ENCODE measurements at regions not wholly inside any gene's neighbourhood (a gene's known extent, or its start where the extent isn't known, plus 50 kb on each side); places are given as distances from the start of the nearest gene placed in this dataset.

- H3K4me3 ChIP-seq, result no peak overlapping the region
- no peak overlapping the region for H3K27ac ChIP-seq
- ChIA-PET CTCF (interaction anchor here (0.8 kb wide), 1 partner anchor 40 kb away, joined by 3 read pairs; no protein-coding TSS in a partner anchor), POLR2A (no interaction called here)
- no peaks in the 10 kb centered on the region for H3K4me1 ChIP-seq
- DNase-seq (ENCODE audit: low read depth in 1 of 2, low spot score in 1 of 2), result no peak
- peak; percentile 49 for FAIRE-seq
- no peak for ATAC-seq
- 3% methylated on average over 1 of the region's 1 CpG for WGBS (ENCODE audit: missing lambda C conversion rate)
- TF ChIP-seq RAD21 (conservative IDR thresholded peaks at IDR 0.05 in 1 of 2, IDR thresholded peaks at IDR 0.05 in 1 of 2), result 0 out of 5 replicates have a peak, but pooled peaks of 1 of the 2 experiments have one; percentile 7
- no peak for TF ChIP-seq FOXS1 (CRISPR knock-in tag; IDR thresholded peaks at IDR 0.05)
- H3K9me3 ChIP-seq, result peaks cover 6% of the 10 kb centered on the region; the same call in 1 of the 3 replicates
- no peak overlapping the region for H3K4me2 ChIP-seq
Observed at GRCh38 chr19:31591258-31591657, 242.0 kb upstream of the TSHZ3 start.

GRCh38 chr19:31592456-31592855, 243.2 kb upstream of the TSHZ3 start:
- ATAC-seq, result no peak
- ChIA-PET POLR2A (no interaction called here), CTCF (interaction anchor here (1.0 to 1.2 kb wide), 2 partner anchors 19 to 43 kb away, joined by 3 read pairs; no protein-coding TSS in a partner anchor)

GRCh38 chr19:31594701-31595100, 245.5 kb upstream of the TSHZ3 start:
- ATAC-seq, result no peak
- WGBS (ENCODE audit: missing lambda C conversion rate), result 19% methylated on average over 6 of the region's 6 CpGs
- FAIRE-seq, result no peak

More at GRCh38 chr19:31592456-31592855, 243.2 kb upstream of the TSHZ3 start:
- TF ChIP-seq MAX (IDR thresholded peaks at IDR 0.05) (no peak), POLR2A (IDR thresholded peaks at IDR 0.05; ENCODE audit: low read length) (0 out of 2 replicates have a peak, but pooled peaks have one; percentile 7), RFX5 (IDR thresholded peaks at IDR 0.05) (no peak), HES2 (IDR thresholded peaks at IDR 0.05) (no peak)
- Histone ChIP-seq H3K4me2 (no peak overlapping the region), H3K4me1 (no peaks in the 10 kb centered on the region), H3K27ac (no peak overlapping the region), H3K9me3 (peaks cover 6% of the 10 kb centered on the region; the same call in 1 of the 3 replicates), H3K4me3 (no peak overlapping the region)
- no peak for FAIRE-seq
- WGBS (ENCODE audit: missing lambda C conversion rate), result 43% methylated on average over 14 of the region's 14 CpGs
- DNase-seq (ENCODE audit: low read depth in 1 of 2, low spot score in 1 of 2), result no peak

GRCh38 chr19:31595521-31595920, 246.3 kb upstream of the TSHZ3 start:
- no peak overlapping the region for H3K4me2 ChIP-seq
- no peaks in the 10 kb centered on the region; the same call in 2 of the 3 replicates for H3K9me3 ChIP-seq
- POLR2A ChIA-PET, result no interaction called here
- DNase-seq (ENCODE audit: low read depth in 1 of 2, low spot score in 1 of 2) (no peak), ATAC-seq (no peak), FAIRE-seq (peak; percentile 49)
- no peaks in the 10 kb centered on the region for H3K4me1 ChIP-seq
- no peak overlapping the region for H3K27ac ChIP-seq
- TF ChIP-seq RNF2 (IDR thresholded peaks at IDR 0.05; ENCODE audit: borderline replicate concordance, low read depth) (no peak), CBX8 (IDR thresholded peaks at IDR 0.05) (no peak)
- CTCF ChIA-PET, result no interaction called here
- WGBS (ENCODE audit: missing lambda C conversion rate), result 17% methylated on average over 4 of the region's 4 CpGs
- no peak overlapping the region for H3K4me3 ChIP-seq

More at GRCh38 chr19:31594701-31595100, 245.5 kb upstream of the TSHZ3 start:
- H3K9me3 ChIP-seq, result no peaks in the 10 kb centered on the region; the same call in 2 of the 3 replicates
- no peak for TF ChIP-seq ELK1 (IDR thresholded peaks at IDR 0.05; ENCODE audit: low read depth, low read length)
- TF ChIP-seq POLR2AphosphoS2 (conservative IDR thresholded peaks at IDR 0.05; ENCODE audit: low read length), result no peak
- TF ChIP-seq ZNF302 (CRISPR knock-in tag; IDR thresholded peaks at IDR 0.05), result no peak
- H3K27ac ChIP-seq, result no peak overlapping the region
- H3K4me3 ChIP-seq, result no peak overlapping the region
- no peak for DNase-seq (ENCODE audit: low read depth in 1 of 2, low spot score in 1 of 2)
- H3K4me1 ChIP-seq, result no peaks in the 10 kb centered on the region
- ChIA-PET POLR2A (no interaction called here), CTCF (no interaction called here)
- H3K4me2 ChIP-seq, result no peak overlapping the region

GRCh38 chr19:31596751-31597150, 247.5 kb upstream of the TSHZ3 start:
- no peak for FAIRE-seq
- CTCF ChIA-PET, result interaction anchor here (1.2 kb wide), 1 partner anchor 12 kb away, joined by 3 read pairs; no protein-coding TSS in a partner anchor
- no peak for DNase-seq (ENCODE audit: low read depth in 1 of 2, low spot score in 1 of 2)
- Histone ChIP-seq H3K4me3 (no peak overlapping the region), H3K4me1 (no peaks in the 10 kb centered on the region), H3K4me2 (no peak overlapping the region), H3K9me3 (no peaks in the 10 kb centered on the region; the same call in 2 of the 3 replicates), H3K27ac (no peak overlapping the region)
- POLR2A ChIA-PET, result no interaction called here
- 30% methylated on average over 8 of the region's 8 CpGs for WGBS (ENCODE audit: missing lambda C conversion rate)
- ATAC-seq, result no peak
- TF ChIP-seq HMGXB4 (CRISPR knock-in tag; IDR thresholded peaks at IDR 0.05; ENCODE audit: borderline replicate concordance) (no peak), TFCP2L1 (CRISPR knock-in tag; IDR thresholded peaks at IDR 0.05) (no peak), ATOH8 (CRISPR knock-in tag; IDR thresholded peaks at IDR 0.05; ENCODE audit: low read depth) (no peak), ZFP36 (IDR thresholded peaks at IDR 0.05; ENCODE audit: borderline replicate concordance, partially characterized antibody) (no peak), POLR2AphosphoS2 (conservative IDR thresholded peaks at IDR 0.05; ENCODE audit: low read length) (no peak), NPAS2 (CRISPR knock-in tag; IDR thresholded peaks at IDR 0.05; ENCODE audit: borderline replicate concordance) (no peak), ZC3H11A (IDR thresholded peaks at IDR 0.05) (no peak), MAZ (IDR thresholded peaks at IDR 0.05; ENCODE audit: borderline replicate concordance, low read depth, low read length) (no peak), SREBF2 (IDR thresholded peaks at IDR 0.05) (no peak), MAX (IDR thresholded peaks at IDR 0.05) (no peak), RCOR1 (IDR thresholded peaks at IDR 0.05; ENCODE audit: low read depth, low read length) (no peak), HOXB5 (CRISPR knock-in tag; IDR thresholded peaks at IDR 0.05) (no peak), MAFK (IDR thresholded peaks at IDR 0.05; ENCODE audit: partially characterized antibody) (no peak)

Measured in A549 (cell line).